ENCODE measurements at regions not wholly inside any gene's neighbourhood (a gene's known extent, or its start where the extent isn't known, plus 50 kb on each side); places are given as distances from the start of the nearest gene placed in this dataset.

GRCh38 chr17:14621826-14622614 is 321.1 kb downstream of the HS3ST3B1 start:
- TF ChIP-seq EZH2 (IDR thresholded peaks at IDR 0.05), result no peak
- no peak for TF ChIP-seq CTCF (IDR thresholded peaks at IDR 0.05)
